ENCODE measurements at regions not wholly inside any gene's neighbourhood (a gene's known extent, or its start where the extent isn't known, plus 50 kb on each side); places are given as distances from the start of the nearest gene placed in this dataset.
A peak's percentile ranks its signal among the peaks of the same experiment; 100 is the strongest.

DNA sequence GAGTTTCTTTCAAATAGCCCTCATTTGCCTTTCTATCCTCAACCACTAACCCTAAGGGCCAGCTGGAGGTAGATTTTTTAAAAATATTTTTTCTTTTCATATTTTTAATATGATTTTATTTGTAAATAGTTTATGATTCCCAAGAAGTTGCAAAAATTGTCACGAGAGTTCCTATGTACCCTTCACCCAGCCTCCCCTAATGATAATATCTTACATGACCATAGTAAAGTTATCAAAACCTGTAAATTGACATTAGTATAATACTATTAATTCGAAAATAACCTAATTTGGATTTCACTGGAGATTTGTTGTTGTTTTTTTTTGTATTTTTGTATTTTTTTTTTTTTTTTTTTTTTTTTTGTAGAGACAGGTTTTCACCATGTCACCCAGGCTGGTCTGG lies 495.5 kb downstream of the MIAT start:
- DNase-seq (ENCODE audit: low read depth in 4 of 4, low spot score in 3 of 4): no peak

DNA sequence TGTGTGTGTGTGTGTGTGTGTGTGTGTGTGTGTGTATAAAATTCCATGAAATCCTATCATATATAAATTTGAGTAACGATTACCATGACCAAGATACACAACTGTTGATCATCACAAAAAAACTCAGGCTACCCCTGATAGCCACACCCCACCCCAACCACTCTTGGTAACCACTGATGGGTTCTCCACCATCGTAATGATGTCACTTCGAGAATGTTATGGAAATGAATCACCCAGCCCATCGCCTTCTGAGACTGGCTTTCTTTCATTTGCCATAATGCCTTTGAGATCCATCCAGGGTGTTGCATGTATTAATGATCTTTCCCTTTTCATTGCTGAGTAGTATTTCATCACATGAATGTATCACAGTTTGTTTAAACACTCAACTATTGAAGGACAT lies 496.0 kb downstream of the MIAT start:
- no peak for DNase-seq (ENCODE audit: low read depth in 4 of 4, low spot score in 3 of 4)

DNA sequence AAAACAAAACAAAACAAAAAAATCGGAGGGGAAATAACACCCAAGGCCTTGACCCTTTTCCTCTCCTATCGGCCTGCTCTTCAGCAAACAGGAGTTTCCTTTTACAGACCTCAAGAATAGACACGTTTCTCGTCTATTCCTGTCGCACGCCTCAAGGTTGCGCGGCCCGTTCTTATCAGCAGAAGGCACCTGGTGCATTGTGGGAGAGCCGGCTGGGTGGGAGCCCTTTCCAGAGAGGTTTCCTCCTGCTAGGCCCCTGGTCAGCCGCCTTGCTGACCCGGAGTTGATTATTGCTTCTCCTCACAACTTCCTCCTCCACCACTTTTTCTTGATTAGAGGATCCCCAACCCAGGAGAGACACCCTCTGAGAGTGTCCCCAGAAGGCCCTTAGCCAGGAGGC lies 497.3 kb downstream of the MIAT start:
- DNase-seq (ENCODE audit: low read depth in 4 of 4, low spot score in 3 of 4): no peak

DNA sequence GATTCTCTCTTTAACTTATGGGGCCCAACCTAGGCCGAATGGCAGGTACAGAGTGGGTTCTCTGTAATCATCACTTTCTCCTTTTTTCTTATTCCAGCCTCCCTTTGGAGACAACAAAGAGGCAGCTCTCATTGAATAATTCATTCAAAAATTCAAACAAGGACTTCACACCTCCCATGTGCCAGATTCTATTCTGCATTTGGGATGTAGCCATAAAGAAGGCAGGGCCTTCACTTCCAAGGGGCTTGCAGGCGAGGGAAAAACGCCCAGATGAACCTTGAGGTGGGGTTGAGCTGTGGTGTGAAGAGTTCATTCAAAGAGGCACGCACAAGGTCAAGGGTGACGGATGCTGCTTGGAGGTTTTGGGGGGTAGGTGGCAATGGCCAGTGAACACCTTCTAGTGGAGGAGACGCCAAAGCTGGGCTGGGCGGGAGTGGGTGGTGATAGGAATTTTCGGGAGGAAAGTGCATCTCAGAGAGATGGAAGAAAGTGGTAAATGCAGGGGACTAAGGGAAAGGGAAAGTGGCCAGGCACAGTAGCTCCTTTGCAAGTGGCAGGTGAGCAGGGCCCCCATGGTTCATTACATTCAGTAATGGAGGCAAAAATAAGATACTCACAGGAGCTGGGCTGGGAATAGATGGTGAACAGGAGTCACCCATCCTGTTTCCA lies 499.6 kb downstream of the MIAT start:
- DNase-seq (ENCODE audit: low read depth in 4 of 4, low spot score in 3 of 4): no peak

DNA sequence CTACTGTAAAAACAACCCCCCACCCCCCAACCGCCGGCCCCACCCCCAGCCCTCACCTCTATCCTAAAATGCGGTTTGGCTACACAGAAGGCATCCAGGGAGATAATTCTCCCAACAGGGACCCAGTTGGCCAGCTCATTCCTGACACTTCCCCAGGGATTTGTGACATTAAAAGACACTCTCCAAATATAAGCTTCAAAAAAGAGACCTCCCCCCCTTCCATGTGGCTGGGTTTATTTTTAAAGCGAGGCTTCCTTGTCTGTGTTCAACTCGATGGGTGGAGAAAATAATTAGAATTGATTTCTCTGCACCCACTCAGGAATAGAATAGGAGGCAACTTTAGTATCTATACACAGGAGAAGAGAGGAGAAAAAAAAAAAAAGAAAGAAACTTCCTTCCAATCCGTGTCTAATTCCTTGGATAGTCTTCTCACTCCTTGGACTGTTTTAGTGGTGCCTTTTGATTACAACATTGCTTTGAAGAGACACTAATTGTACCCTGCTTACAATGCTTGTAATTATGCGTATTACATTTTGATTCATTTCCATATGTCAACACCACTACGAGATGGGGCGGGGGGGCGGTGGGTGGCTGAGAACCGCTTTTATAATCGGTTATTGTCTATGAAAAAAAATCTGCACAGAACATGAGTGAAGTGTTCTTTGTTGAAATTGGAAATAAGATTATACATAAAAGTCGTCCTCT lies 500.4 kb downstream of the MIAT start:
- DNase-seq (ENCODE audit: low read depth in 4 of 4, low spot score in 3 of 4): no peak

DNA sequence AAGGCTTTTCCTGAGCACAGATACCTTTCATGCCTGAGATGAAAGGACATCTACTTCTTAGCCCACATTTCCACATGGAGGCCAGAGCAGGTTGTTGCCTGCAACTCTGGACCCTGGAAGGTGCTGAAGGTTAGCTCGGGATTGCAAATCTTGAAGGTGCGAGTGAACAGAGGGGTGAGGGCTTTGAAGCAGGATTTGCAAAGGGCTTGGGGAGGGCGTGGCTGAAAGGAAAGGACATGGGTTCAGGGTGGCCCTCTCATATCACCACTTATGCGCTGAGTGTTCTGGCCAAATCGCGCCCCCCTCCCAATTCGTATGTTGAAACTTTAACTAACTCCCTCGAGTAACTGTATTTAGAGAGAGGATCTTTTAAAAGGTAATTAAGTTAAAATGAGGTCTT lies 501.6 kb downstream of the MIAT start:
- DNase-seq (ENCODE audit: low read depth in 4 of 4, low spot score in 3 of 4): no peak

DNA sequence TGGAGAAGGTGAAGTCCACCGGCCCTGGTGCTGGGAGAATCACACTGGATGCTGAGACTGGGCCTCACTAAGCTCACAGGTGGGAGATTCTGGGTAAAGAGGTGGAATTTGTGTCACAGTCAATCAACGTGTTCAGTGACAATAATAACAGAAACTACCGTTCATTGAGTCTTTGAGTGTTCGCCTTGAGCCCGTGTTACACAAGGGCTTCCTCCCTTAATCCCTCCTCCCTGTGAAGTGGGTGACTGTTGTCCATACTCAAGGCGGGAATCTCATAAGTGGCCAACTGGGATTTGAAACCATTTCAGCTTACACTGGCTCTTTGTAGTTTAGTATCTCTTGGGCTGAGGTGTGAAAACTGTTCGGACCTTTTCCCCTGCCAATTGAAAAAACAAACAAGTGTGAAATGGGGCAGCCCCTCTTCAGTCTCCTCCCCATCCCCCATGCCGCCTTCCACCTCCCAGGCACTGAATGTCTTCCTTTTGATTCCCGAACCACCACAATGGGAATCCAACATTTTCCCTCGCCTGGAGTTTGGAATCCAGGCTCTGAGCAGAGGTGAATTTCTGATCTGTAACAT lies 502.4 kb downstream of the MIAT start:
- DNase-seq (ENCODE audit: low read depth in 4 of 4, low spot score in 3 of 4): no peak

DNA sequence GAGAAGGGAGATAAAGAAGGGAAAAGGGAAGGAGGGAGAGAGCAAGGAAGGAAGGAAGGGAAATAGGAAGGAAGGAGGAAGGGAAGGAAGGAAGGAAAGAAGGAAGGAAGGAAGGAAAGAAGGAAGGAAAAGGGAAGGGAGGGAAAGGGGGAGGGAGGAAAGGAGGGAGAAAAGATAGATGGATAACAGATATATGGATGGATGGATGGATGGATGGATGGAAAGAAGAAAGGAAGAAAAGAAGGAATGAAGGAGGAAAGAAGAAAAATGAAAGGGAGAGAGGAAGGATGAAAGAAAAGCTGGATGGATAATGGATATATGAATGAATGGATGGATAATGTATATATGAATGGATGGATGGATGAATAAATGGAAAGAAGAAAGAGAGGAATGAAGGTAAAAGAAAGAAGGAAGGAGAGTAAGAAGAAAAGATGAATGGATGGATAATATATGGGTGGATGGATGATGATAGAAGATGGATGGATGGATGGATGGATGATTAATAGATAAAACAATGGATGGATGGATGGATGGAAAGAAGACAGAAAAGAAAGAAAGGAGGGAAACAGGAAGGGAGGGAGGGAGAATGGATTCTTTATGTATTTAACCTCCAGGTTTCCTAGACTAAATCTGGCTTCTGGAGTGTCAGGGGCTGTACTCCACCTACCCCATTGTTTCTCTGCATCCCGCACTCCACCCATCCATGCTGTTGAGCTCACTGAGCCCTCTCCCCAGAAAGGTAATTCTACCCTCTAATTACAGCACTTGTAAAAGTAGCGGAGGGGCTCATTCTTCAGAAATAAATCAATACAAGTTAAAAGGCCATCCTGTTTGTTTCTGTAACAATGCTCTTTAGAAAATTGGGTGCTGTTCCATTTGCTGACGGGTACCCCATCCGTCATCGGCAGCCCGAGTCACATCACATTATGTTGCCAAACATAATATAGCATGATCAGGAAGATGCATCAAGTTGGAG lies 506.1 kb downstream of the MIAT start:
- no peak for DNase-seq (ENCODE audit: low read depth in 4 of 4, low spot score in 3 of 4)

DNA sequence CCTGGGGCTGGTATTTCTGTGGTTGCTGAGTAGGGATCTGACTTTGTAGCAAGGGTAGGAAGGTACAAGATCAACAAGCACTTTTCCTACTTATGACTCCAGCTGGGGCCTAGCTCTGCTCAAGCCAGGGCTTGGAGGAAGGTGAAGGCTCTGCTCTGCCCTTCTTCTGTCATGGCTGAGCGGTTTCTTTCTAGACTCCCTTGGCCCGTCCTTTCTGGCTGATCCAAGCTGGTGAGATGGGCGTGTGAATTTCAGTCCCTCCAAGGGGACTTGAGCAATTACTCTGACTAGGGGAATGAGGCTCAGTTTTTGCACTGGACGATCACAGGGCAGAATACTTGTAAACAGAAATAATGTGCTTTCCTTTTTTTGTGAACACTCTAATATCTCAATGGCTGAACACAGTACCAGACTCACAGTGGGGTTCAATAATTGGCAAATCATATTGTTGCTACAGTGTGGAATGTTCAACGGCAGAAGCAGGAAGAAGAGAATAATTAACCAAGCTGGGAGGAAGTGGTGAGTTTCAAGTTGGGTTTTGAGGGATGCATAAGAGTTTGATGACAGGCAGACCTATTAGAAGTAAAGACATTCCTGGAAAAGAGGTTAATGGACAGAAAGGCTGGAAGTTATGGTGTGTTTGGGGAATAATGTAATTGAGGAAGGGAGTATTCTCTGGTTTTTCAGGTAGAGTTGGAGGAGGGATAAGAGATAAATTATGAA lies 507.6 kb downstream of the MIAT start:
- DNase-seq (ENCODE audit: low read depth in 4 of 4, low spot score in 3 of 4): no peak

DNA sequence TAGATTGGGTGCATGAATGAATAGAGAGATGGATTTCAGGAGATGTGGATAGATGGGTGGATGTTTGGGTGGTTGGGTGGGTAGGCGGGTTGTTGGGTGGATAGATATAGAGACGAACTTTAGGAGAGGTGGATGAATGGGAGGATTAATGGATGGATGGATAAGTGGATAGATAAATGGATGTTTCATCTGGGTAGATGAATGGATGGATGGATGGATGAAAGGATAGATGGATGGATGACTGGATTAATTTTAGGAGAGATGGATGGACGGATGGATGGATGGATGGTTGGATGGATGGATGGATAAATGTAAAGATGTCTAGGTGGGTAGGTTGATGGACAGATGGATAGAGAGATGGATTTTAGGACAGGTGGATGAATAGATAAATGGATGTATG lies 511.3 kb downstream of the MIAT start:
- no peak for DNase-seq (ENCODE audit: low read depth in 4 of 4, low spot score in 3 of 4)

DNA sequence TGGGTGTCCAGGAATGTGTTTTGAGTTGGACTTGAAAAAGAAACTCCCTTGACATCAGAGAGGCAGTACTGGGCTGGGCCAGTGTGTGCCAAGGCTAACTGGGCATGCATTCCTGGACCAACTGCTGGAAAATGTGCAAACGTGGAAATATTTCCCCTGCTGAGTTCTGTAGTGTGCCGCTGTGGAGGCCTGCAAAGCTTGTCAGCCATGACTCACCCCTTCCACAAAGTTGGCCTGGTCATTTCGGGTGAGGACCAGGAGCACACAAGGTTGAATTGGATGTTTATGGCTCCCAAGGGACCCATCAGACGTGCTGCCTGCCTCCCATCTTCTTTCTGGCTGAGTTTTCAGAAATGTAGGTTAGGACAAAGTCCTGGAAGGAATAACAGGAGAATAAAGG lies 513.1 kb downstream of the MIAT start:
- DNase-seq (ENCODE audit: low read depth in 4 of 4, low spot score in 3 of 4): no peak

DNA sequence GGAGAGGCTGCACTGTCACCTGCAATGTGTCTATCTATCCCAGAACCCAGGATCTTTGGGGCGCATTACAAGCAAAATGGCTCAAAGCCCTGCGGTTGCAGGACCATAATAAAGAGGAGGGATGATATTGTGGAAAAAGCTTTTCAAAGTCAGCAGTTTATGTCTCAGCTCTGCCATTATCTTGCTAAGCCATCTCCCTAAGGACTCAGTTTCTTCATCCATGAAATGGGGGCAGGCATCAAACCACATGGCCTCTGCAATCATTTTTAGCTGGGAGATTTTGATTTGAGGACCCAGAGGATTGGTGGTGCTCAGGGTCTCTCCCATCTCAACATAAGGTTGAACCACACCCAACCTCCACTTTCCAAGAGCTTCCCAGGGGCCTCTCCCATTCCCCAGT lies 513.8 kb downstream of the MIAT start:
- no peak for DNase-seq (ENCODE audit: low read depth in 4 of 4, low spot score in 3 of 4)

DNA sequence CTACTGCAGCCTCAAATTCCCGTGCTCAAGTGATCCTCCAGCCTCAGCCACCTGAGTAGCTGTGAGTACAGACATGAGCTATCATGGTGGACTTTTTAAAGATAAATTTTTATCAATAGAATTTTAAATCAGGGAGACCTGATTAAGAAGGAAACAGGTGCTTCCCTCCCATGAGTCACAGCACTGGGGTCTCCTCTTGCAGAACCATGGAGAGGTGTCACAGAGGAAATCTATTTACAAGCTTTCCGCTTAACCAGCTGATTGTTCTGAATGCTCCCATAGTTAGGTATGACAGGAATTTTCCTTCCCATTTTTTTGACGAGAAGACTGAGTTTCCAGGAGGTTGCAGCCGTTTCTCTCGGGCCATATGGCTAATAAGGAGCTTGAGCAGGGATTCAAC lies 516.1 kb downstream of the MIAT start:
- no peak for DNase-seq (ENCODE audit: low read depth in 4 of 4, low spot score in 3 of 4)

DNA sequence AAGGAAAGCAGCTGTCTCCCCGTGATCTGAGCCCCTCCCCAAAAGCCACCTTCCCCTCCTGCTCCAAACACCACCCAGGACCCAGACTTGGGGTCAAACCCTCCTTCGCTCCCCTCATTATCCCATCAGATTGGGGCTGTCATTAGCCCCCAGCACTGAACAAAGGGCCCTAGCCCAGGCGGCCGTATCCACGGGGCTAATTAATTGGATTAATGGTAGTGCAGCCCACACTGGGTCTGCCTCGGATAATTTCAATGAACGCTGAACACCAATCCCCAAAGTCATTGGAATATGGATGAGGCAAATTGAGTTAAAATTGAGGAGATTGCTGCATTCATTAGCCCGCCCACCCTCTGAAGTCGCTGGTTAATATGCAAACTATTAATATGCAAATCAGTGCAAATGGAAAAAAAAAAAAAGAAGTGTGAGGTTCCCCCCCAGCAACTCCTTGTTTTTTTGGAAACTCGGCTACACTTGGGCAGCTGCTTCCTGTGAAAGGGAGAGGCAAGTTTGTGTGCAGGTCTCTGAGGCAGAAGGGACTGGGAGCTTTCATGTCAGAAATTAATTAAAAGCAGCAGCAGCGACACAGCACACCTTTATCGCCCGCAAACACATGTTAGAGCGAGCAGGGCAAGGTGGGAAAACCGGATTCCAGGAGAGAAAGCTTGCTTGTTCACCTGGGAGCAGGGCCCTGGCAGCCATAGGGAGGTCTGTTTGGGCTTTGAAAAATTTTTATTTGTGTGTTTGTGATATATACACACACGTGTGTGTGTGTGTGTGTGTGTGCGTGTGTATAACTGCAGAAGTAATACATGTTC lies 517.8 kb downstream of the MIAT start:
- peak in 1 of 4 donors; percentile 17 for DNase-seq (ENCODE audit: low read depth in 4 of 4, low spot score in 3 of 4)

DNA sequence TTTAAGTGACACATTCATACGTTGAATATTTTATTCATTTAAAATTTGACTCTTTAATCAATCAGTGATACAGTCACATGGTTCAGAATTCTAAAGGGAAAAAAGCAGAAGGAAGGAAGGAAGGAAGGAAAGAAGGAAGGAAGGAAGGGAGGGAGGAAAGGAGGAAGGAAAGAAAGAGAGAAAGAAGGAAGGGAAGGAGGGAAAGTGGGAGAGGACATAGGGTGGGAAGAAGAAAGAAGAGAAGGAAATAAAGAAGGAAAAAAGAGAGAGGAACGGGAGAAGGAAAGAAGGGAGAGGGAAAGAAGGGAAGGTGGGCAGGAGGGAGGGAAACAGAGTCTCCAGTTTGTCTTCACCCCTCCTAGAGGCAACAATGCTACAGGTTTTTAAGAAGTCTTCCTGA lies 518.6 kb downstream of the MIAT start:
- no peak for DNase-seq (ENCODE audit: low read depth in 4 of 4, low spot score in 3 of 4)

DNA sequence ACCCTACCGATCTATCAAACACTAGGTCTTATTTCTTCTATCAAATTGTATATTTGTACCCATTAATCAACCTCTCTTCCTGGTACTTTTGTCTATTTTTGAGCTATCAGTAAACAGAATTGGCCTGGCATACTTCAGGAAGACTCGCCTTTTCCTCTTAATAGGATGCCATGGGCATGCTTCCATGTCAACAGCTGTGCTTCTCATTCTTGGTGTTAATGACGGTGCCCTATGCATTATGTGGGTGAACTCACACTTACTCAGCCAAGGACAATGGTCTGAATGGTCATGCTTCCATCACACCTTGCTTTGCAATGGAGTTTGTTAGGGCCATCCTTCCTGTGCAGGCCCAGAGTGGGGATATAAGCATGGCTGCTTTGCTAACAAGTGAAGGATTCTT lies 521.8 kb downstream of the MIAT start:
- no peak for DNase-seq (ENCODE audit: low read depth in 4 of 4, low spot score in 3 of 4)

DNA sequence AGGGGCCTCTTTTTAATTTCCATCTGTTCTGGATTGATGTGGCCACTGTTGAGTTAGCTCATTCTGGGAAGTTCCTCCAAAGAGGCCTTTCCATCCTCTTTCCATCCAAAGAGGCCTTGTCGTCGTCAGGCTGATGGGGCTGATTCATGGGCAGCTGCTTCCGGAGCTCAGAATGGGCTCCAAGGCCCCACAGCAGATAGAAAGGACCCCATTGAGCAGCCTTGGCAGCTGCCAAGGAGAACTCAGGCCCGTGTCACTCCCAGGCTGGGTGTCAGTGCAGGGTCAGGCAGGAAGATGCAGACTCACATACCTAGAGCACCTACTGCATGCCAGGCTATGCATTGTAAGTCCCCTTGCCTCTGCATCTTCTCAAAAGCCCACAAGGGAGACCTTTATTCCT lies 524.1 kb downstream of the MIAT start:
- no peak for DNase-seq (ENCODE audit: low read depth in 4 of 4, low spot score in 3 of 4)

DNA sequence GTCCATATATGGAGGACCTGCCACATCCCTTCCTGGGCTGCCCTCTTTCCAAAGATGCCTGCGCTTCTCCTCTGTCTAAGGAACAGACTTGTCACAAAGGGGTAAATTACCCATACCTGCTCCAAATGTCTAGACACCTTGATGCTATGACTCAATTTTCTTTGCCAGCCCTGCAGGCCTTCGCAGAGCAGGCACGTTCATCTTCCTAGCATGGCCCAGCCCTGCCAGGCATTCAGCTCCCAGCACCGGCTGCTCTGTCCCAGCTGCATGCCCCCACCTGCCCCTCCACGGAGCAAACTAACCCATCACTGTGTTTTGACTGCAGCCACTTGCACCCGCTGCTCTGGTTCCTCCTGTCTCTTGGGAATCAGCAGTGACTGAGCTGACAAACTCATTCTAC lies 526.1 kb downstream of the MIAT start:
- no peak for DNase-seq (ENCODE audit: low read depth in 4 of 4, low spot score in 3 of 4)

DNA sequence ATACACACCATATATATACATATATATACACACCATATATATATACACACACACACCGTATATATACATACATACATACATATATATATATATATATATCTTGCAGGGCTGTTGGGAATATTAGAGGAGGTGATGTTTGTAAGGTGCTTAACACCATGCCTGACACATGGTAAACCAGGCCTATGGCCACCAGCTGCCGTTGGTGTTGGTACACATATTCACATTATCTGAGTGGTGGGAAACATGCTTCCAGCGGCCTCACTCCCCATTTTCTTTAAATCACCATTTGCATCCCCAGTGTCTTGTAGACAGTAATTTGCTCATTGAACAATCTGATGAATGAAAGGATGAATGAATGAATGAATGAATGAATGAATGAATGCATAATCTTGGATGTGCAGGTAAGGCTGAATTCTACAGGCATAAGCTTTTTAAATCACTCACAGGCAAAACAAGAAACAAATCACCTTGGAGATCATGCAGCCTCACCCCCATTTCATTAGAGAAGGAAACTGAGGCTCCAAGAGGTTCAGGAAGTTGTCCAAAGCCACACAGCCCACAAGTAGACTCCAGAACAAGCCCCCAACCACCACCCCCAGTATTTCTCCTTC lies 527.8 kb downstream of the MIAT start:
- DNase-seq (ENCODE audit: low read depth in 4 of 4, low spot score in 3 of 4): no peak

Measured in left renal pelvis (tissue), 4 donors.